Cortex of kidney (tissue), 1 donor: ENCODE measurements at regions not wholly inside any gene's neighbourhood (a gene's known extent, or its start where the extent isn't known, plus 50 kb on each side); places are given as distances from the start of the nearest gene placed in this dataset.

ENCODE experiments used
- DNase-seq: peaks from one replicate; lab custom pipeline; 2025; lab: John Stamatoyannopoulos, UW

GRCh38 chr21:15531986-15532385 lies 197.8 kb upstream of the USP25 start:
- DNase-seq: no peak

GRCh38 chr21:15533618-15534017 lies 196.2 kb upstream of the USP25 start:
- no peak for DNase-seq

- no peak for DNase-seq
These were observed 195.3 kb upstream of the USP25 start for GRCh38 chr21:15534450-15534886.

- DNase-seq: no peak
These were observed 190.4 kb upstream of the USP25 start for GRCh38 chr21:15539376-15539775.

GRCh38 chr21:15543473-15543872 lies 186.3 kb upstream of the USP25 start:
- DNase-seq: no peak

GRCh38 chr21:15549671-15550070 lies 180.1 kb upstream of the USP25 start:
- no peak for DNase-seq

GRCh38 chr21:15552914-15553494 lies 176.8 kb upstream of the USP25 start:
- no peak for DNase-seq

GRCh38 chr21:15557925-15558324 lies 171.9 kb upstream of the USP25 start:
- no peak for DNase-seq

GRCh38 chr21:15558884-15559283 lies 170.9 kb upstream of the USP25 start:
- DNase-seq: no peak

GRCh38 chr21:15559660-15560059 lies 170.1 kb upstream of the USP25 start:
- no peak for DNase-seq

GRCh38 chr21:15560383-15561056 lies 169.3 kb upstream of the USP25 start:
- no peak for DNase-seq

- no peak for DNase-seq
These were observed 167.0 kb upstream of the USP25 start for GRCh38 chr21:15562748-15563147.

- DNase-seq: no peak
These were observed 164.9 kb upstream of the USP25 start for GRCh38 chr21:15564907-15565306.

GRCh38 chr21:15566703-15567102 lies 163.1 kb upstream of the USP25 start:
- no peak for DNase-seq

- DNase-seq: no peak
These were observed 162.6 kb upstream of the USP25 start for GRCh38 chr21:15567191-15567590.

GRCh38 chr21:15568516-15568915 lies 161.3 kb upstream of the USP25 start:
- DNase-seq: no peak

GRCh38 chr21:15586752-15587427 lies 142.9 kb upstream of the USP25 start:
- no peak for DNase-seq

- DNase-seq: no peak
These were observed 137.4 kb upstream of the USP25 start for GRCh38 chr21:15592271-15592860.

- DNase-seq: no peak
These were observed 136.8 kb upstream of the USP25 start for GRCh38 chr21:15592957-15593356.

- no peak for DNase-seq
These were observed 128.4 kb upstream of the USP25 start for GRCh38 chr21:15601390-15601789.

- no peak for DNase-seq
These were observed 125.4 kb upstream of the USP25 start for GRCh38 chr21:15604413-15604812.

GRCh38 chr21:15614766-15615165 lies 115.0 kb upstream of the USP25 start:
- DNase-seq: no peak
